GM23338 (cell line): ENCODE measurements at regions not wholly inside any gene's neighbourhood (a gene's known extent, or its start where the extent isn't known, plus 50 kb on each side); places are given as distances from the start of the nearest gene placed in this dataset.

Experiments used
- CREB1 ChIP-seq: fragments of 250-450 bp; sonication (Bioruptor Pico); IDR thresholded peaks from 2 replicates; pipeline ENCODE4 v1.5.0; 2020; ENCODE audit warnings: low read depth, mild to moderate bottlenecking, moderate library complexity
- CTCF ChIP-seq, 2 experiments: fragments of 200-600 bp in 1 of 2; sonication (generic) in 1 of 2; conservative IDR thresholded peaks; 2 replicates each; pipeline versions ENCODE4 v1.5.1 to v1.6.1; 2016 to 2017; ENCODE audit warnings: antibody characterized with exemption in 2 of 2, low read depth in 2 of 2, mild to moderate bottlenecking in 2 of 2, moderate library complexity in 1 of 2
- ETS1 ChIP-seq: IDR thresholded peaks from 2 replicates; pipeline ENCODE4 v1.6.1; 2016; ENCODE audit warnings: antibody characterized with exemption
- EZH2 ChIP-seq: fragments of 200-600 bp; sonication (generic); IDR thresholded peaks from one replicate; pipeline ENCODE4 v1.8.0; 2017; ENCODE audit warnings: antibody characterized with exemption, mild to moderate bottlenecking, low read depth; ENCODE audit not compliant: unreplicated experiment
- EZH2phosphoT487 ChIP-seq: fragments of 200-600 bp; sonication (generic); IDR thresholded peaks from one replicate; pipeline ENCODE4 v1.8.1; 2018; ENCODE audit warnings: antibody characterized with exemption; ENCODE audit not compliant: unreplicated experiment
- JUNB ChIP-seq: IDR thresholded peaks from one replicate; pipeline ENCODE4 v1.6.1; 2016; ENCODE audit warnings: antibody characterized with exemption; ENCODE audit not compliant: unreplicated experiment
- POLR2AphosphoS5 ChIP-seq: IDR thresholded peaks from 2 replicates; pipeline ENCODE4 v1.6.1; 2016; ENCODE audit warnings: antibody characterized with exemption, low read depth
- REST ChIP-seq: IDR thresholded peaks from one replicate; pipeline ENCODE4 v1.6.1; 2018; ENCODE audit warnings: antibody characterized with exemption; ENCODE audit not compliant: unreplicated experiment

DNA sequence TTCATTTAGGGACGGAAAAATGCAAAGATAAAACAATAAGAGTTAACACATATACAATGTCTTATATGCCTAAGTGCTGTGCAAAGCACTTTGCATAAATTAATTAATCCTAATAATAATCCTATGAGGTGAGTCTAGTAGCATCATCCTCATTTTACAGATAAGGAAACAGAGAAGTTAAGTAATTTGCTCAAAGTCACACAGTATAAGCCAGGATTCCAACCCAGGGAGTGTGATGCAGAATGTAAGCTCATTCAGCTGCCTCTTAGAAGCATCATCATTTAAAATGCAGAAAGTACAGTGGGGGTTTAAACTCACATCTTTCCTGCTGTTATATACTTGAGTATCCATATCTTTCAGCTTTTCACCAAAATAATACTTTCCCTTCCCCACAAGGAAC, 203.7 kb downstream of the LARP7 start:
- TF ChIP-seq CREB1 (CRISPR knock-in tag) (no peak), CTCF (conservative IDR thresholded peaks at IDR 0.05; ENCODE audit: low read depth in 2 of 2) (no peak), REST (no peak), POLR2AphosphoS5 (no peak), EZH2 (no peak), JUNB (no peak), EZH2phosphoT487 (no peak), ETS1 (no peak)
